Testis (tissue), 2 donors: ENCODE measurements at regions not wholly inside any gene's neighbourhood (a gene's known extent, or its start where the extent isn't known, plus 50 kb on each side); places are given as distances from the start of the nearest gene placed in this dataset.

Source experiments
- CTCF ChIP-seq, 3 experiments: fragments of 450-650 bp in 2 of 3; fragments of 200-600 bp in 1 of 3; sonication (generic) in 1 of 3; IDR thresholded peaks; one replicate each; pipeline ENCODE4 v1.5.1; 2016 to 2019; ENCODE audit warnings: antibody characterized with exemption in 3 of 3, mild to moderate bottlenecking in 2 of 3, moderate library complexity in 1 of 3
- POLR2A ChIP-seq: fragments of 450-650 bp; IDR thresholded peaks from one replicate; pipeline ENCODE4 v1.6.1; 2017; ENCODE audit warnings: antibody characterized with exemption, mild to moderate bottlenecking, moderate library complexity

DNA sequence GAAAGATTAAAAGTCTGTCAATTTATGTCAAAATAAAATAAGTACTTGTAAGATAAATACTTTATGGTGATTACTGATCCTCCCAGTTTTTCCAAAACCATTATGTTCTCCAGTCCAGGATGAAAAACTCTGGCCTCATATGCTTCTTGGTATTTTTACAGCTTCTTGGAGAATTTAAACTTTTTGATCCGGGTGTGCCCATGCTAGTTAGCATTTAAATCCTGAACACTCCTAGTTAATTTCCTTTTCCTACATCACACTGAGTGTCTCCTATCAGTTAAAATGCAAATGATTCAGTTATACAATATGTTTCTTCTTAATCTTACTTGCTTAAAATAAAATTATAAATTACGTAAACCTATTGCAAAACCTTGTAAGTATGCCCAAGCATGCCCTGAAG, 499.9 kb upstream of the SLITRK6 start:
- TF ChIP-seq CTCF (IDR thresholded peaks at IDR 0.05) = no peak
- TF ChIP-seq POLR2A = no peak
